ENCODE measurements at regions not wholly inside any gene's neighbourhood (a gene's known extent, or its start where the extent isn't known, plus 50 kb on each side); places are given as distances from the start of the nearest gene placed in this dataset.
A peak's percentile ranks its signal among the peaks of the same experiment; 100 is the strongest.

DNA sequence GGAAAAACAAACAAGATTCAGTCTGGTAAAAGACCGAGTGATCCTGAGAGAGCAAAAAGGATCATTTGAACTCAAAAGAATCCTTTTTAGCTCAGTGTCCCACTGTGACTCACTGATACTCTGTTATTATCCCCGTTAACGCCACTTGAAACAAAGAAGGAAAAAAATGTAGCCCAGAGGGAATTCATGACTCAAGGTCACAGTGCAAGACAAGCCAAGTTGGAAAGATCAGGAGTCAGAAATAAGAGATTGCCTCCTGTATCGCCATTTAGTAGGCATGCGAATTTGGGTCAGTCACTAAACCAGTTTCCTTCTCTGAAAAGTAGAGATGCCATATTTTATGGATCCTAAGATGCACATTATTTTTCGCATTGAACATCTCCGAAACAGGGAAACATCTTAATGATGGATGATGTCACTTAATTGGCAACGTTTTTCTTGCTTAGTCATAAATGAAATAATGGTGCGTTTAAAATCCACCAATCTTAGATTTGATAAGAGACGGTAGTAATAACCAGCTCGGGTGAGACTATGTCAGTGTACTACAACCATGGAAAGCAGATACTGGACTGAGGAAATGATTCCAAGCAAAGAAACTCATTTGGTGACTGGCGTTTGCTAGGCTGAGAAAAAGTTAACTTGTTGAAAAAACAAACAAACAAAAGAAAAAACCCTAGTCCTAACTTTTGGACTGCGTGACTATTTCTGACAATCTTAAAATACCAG is 502.0 kb upstream of the CELF2 start:
- H3K9ac ChIP-seq (ENCODE audit: low read length in 3 of 3): no peak overlapping the region
- H3K4me3 ChIP-seq (ENCODE audit: low read length in 3 of 3): no peak overlapping the region
- FAIRE-seq: no peak
- intact Hi-C loops (cut with DNase I): no loop called here
- no peaks in the 10 kb centered on the region for H3K27me3 ChIP-seq (ENCODE audit: control insufficient read depth, insufficient read depth, low read length)
- H3K27ac ChIP-seq (ENCODE audit: low read depth in 2 of 2, low read length in 2 of 2): no peak overlapping the region
- TF ChIP-seq, protein P1, sequence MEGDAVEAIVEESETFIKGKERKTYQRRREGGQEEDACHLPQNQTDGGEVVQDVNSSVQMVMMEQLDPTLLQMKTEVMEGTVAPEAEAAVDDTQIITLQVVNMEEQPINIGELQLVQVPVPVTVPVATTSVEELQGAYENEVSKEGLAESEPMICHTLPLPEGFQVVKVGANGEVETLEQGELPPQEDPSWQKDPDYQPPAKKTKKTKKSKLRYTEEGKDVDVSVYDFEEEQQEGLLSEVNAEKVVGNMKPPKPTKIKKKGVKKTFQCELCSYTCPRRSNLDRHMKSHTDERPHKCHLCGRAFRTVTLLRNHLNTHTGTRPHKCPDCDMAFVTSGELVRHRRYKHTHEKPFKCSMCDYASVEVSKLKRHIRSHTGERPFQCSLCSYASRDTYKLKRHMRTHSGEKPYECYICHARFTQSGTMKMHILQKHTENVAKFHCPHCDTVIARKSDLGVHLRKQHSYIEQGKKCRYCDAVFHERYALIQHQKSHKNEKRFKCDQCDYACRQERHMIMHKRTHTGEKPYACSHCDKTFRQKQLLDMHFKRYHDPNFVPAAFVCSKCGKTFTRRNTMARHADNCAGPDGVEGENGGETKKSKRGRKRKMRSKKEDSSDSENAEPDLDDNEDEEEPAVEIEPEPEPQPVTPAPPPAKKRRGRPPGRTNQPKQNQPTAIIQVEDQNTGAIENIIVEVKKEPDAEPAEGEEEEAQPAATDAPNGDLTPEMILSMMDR (IDR thresholded peaks at IDR 0.05; ENCODE audit: borderline replicate concordance, extremely low read depth, insufficient read depth): no peak
- no peaks in the 10 kb centered on the region for H3K36me3 ChIP-seq (ENCODE audit: control insufficient read depth in 2 of 3, insufficient read depth in 3 of 3, low read length in 3 of 3)
- H3K4me1 ChIP-seq (ENCODE audit: control insufficient read depth in 2 of 3, insufficient read depth in 2 of 3, low read depth in 1 of 3, low read length in 3 of 3): no peaks in the 10 kb centered on the region
- no peaks in the 10 kb centered on the region for H3K9me3 ChIP-seq (ENCODE audit: control insufficient read depth in 2 of 3, insufficient read depth in 1 of 3, low read length in 3 of 3)
- DNase-seq: no peak

DNA sequence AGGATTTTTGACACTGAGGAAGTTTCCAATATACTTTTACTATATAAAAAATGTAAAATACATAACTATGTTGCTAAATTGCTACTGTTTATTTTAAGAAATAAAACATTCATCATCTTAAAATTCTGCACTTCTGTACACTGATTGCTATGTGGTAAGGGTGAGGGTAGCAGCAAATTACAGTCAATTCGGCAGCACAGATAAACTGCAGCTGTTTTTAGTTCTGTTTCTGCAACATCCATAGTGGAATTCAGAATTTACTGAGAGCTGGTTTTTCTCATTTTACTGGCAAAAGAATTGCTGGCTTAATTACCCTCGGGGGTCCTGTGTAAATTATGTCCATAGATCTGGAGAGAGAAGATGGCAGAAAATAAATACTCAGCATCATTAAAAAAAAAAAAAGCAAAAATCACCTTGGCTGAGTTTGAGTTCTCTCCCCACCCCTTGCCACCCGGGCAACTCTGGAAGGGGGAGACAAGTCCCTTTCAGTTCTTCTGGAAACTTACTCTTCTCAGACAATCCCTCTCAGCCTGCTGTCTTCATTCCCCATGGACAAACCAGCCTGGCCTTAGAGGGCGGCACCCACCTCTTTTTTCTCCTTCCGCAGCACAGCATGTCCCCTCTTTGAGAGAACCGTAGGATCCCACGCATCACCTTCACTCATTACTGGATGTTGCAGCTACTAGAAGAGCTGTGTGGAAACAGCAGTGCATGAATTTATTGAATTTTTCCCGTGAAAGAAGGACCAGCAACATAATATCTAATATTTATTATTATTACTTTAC is 501.1 kb upstream of the CELF2 start:
- H3K4me1 ChIP-seq (ENCODE audit: control insufficient read depth in 2 of 3, insufficient read depth in 2 of 3, low read depth in 1 of 3, low read length in 3 of 3): no peaks in the 10 kb centered on the region
- no peak overlapping the region for H3K9ac ChIP-seq (ENCODE audit: low read length in 3 of 3)
- H3K27ac ChIP-seq (ENCODE audit: low read depth in 2 of 2, low read length in 2 of 2): no peak overlapping the region
- TF ChIP-seq, protein P1 (IDR thresholded peaks at IDR 0.05; ENCODE audit: borderline replicate concordance, extremely low read depth, insufficient read depth): no peak
- FAIRE-seq (no peak), DNase-seq (peak in 1 of 5 donors; percentile 31)
- no peaks in the 10 kb centered on the region for H3K9me3 ChIP-seq (ENCODE audit: control insufficient read depth in 2 of 3, insufficient read depth in 1 of 3, low read length in 3 of 3)
- intact Hi-C loops (cut with DNase I): no loop called here
- no peak overlapping the region for H3K4me3 ChIP-seq (ENCODE audit: low read length in 3 of 3)
- H3K36me3 ChIP-seq (ENCODE audit: control insufficient read depth in 2 of 3, insufficient read depth in 3 of 3, low read length in 3 of 3): no peaks in the 10 kb centered on the region
- H3K27me3 ChIP-seq (ENCODE audit: control insufficient read depth, insufficient read depth, low read length): no peaks in the 10 kb centered on the region

DNA sequence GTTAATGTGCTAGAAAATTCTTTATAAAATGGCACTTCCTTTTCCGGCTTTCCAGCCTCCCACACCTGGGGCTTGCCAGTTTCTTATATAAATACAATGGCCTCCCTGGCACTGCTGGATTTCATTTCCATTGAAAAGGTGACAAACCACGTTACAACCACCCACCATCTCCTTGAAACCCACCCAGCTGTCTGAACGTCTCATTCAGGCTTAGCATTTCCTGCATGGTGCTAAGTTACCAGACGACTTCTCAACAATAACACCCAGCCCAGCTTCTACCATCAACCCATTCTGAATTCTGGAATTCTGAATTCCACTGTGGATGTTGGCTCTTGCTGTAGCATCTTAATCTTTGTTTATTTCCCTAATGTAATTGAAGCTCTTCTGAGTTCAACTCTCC is 499.8 kb upstream of the CELF2 start:
- Histone ChIP-seq H3K9ac (ENCODE audit: low read length in 3 of 3) (no peak overlapping the region), H3K36me3 (ENCODE audit: control insufficient read depth in 2 of 3, insufficient read depth in 3 of 3, low read length in 3 of 3) (no peaks in the 10 kb centered on the region), H3K4me1 (ENCODE audit: control insufficient read depth in 2 of 3, insufficient read depth in 2 of 3, low read depth in 1 of 3, low read length in 3 of 3) (no peaks in the 10 kb centered on the region), H3K27me3 (ENCODE audit: control insufficient read depth, insufficient read depth, low read length) (no peaks in the 10 kb centered on the region), H3K27ac (ENCODE audit: low read depth in 2 of 2, low read length in 2 of 2) (no peak overlapping the region), H3K4me3 (ENCODE audit: low read length in 3 of 3) (no peak overlapping the region), H3K9me3 (ENCODE audit: control insufficient read depth in 2 of 3, insufficient read depth in 1 of 3, low read length in 3 of 3) (no peaks in the 10 kb centered on the region)
- intact Hi-C loops (cut with DNase I): no loop called here
- no peak for FAIRE-seq
- TF ChIP-seq, protein P1 (IDR thresholded peaks at IDR 0.05; ENCODE audit: borderline replicate concordance, extremely low read depth, insufficient read depth): no peak
- DNase-seq: no peak

Data from kidney (tissue), 13 donors.